HCT116 (cell line): ENCODE measurements at regions not wholly inside any gene's neighbourhood (a gene's known extent, or its start where the extent isn't known, plus 50 kb on each side); places are given as distances from the start of the nearest gene placed in this dataset.

ENCODE experiments used
- ATAC-seq: fragments of 200-7000 bp; cut with Tn5 transposase; 2 replicates; pipeline ENCODE4 v1.9.1; 2020; ENCODE audit warnings: mild to moderate bottlenecking, moderate library complexity
- BruUV-seq: library from RNA; stranded (reverse); fragments of 400-500 nt; replicated peaks from 2 replicates; lab custom pipeline; 2021; lab: Mats Ljungman, UMichigan
- CTCF ChIA-PET: fragments of 300-600 bp; sonication (Branson Sonifier 250); formaldehyde crosslinking; loops from one replicate; lab custom pipeline; 2021; ENCODE audit warnings: antibody characterized with exemption; lab: Charles Lee
- POLR2A ChIA-PET: fragments of 300-600, 350-600 bp; sonication (Branson Sonifier 250); formaldehyde crosslinking; loops from one replicate; lab custom pipeline; 2021; ENCODE audit warnings: antibody characterized with exemption; lab: Charles Lee
- RAD21 ChIA-PET, 2 experiments: fragments of 300-600 bp; sonication (Branson Sonifier 250); formaldehyde crosslinking; loops; one replicate each; lab custom pipeline; 2023; ENCODE audit warnings: low total read pairs in 2 of 2; ENCODE audit not compliant: uncharacterized antibody in 2 of 2, unreplicated experiment in 2 of 2, low non-redundant PET in 1 of 2; lab: Charles Lee
- DNase-seq: peaks from one replicate; pipeline ENCODE4 v3.0.0-alpha.2; 2010; ENCODE audit warnings: low read depth, low spot score
- H2AFZ ChIP-seq: fragments of 200-600 bp; shearing (Covaris generic), sonication (generic); 2 replicates; pipeline ENCODE4 v1.6.1; 2017; ENCODE audit warnings: low read depth, mixed run types, mixed read lengths, antibody characterized with exemption, low read length; ENCODE audit not compliant: poor library complexity, severe bottlenecking
- H3K27ac ChIP-seq: 2 replicates; pipeline ENCODE4 v1.5.1; 2012; ENCODE audit warnings: low read depth, low read length
- H3K27me3 ChIP-seq: fragments of 200-600 bp; sonication (generic); 2 replicates; pipeline ENCODE4 v1.6.1; 2016; ENCODE audit warnings: mixed run types, low read length, mixed read lengths; ENCODE audit not compliant: insufficient read depth
- H3K36me3 ChIP-seq, 2 experiments: fragments of 200-500 bp in 1 of 2; fragments of 200-600 bp in 1 of 2; sonication (Bioruptor generic) in 1 of 2; sonication (generic) in 1 of 2; 2 replicates each; pipeline versions ENCODE4 v1.5.1 to v1.6.1; 2014 to 2016; ENCODE audit warnings: low read length in 2 of 2, inconsistent platforms in 1 of 2, mixed read lengths in 1 of 2, mixed run types in 1 of 2; ENCODE audit not compliant: insufficient read depth in 2 of 2, control insufficient read depth in 1 of 2
- H3K4me1 ChIP-seq, 2 experiments: fragments of 200-600 bp in 1 of 2; sonication (generic) in 1 of 2; 2 replicates each; pipeline versions ENCODE4 v1.5.1 to v1.6.1; 2012 to 2017; ENCODE audit warnings: low read length in 2 of 2, inconsistent platforms in 1 of 2, mild to moderate bottlenecking in 1 of 2, mixed read lengths in 1 of 2, mixed run types in 1 of 2, moderate library complexity in 1 of 2; ENCODE audit not compliant: insufficient read depth in 2 of 2, control insufficient read depth in 1 of 2
- H3K4me2 ChIP-seq: fragments of 200-600 bp; sonication (generic); 2 replicates; pipeline ENCODE4 v1.6.1; 2017; ENCODE audit warnings: mixed run types, low read length, mixed read lengths
- H3K4me3 ChIP-seq, 2 experiments: fragments of 200-600 bp in 1 of 2; sonication (generic) in 1 of 2; replicated peaks in 1 of 2; 2 replicates each; pipeline ENCODE4 v1.5.1; 2011 to 2016; ENCODE audit warnings: low read length in 2 of 2, control low read depth in 1 of 2, low read depth in 1 of 2, mild to moderate bottlenecking in 1 of 2, mixed read lengths in 1 of 2, mixed run types in 1 of 2
- H3K79me2 ChIP-seq: fragments of 200-600 bp; sonication (generic); 2 replicates; pipeline ENCODE4 v1.6.1; 2017; ENCODE audit warnings: mild to moderate bottlenecking, mixed run types, low read length, moderate library complexity, mixed read lengths; ENCODE audit not compliant: insufficient read depth
- H3K9ac ChIP-seq: fragments of 200-600 bp; sonication (generic); 2 replicates; pipeline ENCODE4 v1.6.1; 2016; ENCODE audit warnings: low read length, mixed read lengths
- H3K9me2 ChIP-seq: fragments of 200-600 bp; sonication (generic), shearing (Covaris generic); 2 replicates; pipeline ENCODE4 v1.6.1; 2017; ENCODE audit warnings: mixed run types, mild to moderate bottlenecking, moderate library complexity; ENCODE audit not compliant: insufficient read depth
- H3K9me3 ChIP-seq, 2 experiments: fragments of 200-500 bp in 1 of 2; fragments of 200-600 bp in 1 of 2; sonication (Bioruptor generic) in 1 of 2; sonication (generic) in 1 of 2; 2 replicates each; pipeline ENCODE4 v1.6.1; 2014 to 2017; ENCODE audit warnings: low read length in 2 of 2, mixed read lengths in 2 of 2, inconsistent platforms in 1 of 2, low read depth in 1 of 2, mild to moderate bottlenecking in 1 of 2, mixed run types in 1 of 2, moderate library complexity in 1 of 2; ENCODE audit not compliant: control insufficient read depth in 1 of 2, insufficient read depth in 1 of 2
- H4K20me1 ChIP-seq: fragments of 200-600 bp; sonication (generic), shearing (Covaris generic); 2 replicates; pipeline ENCODE4 v1.6.1; 2017; ENCODE audit warnings: mixed run types, mild to moderate bottlenecking, moderate library complexity; ENCODE audit not compliant: insufficient read depth
- CEBPB ChIP-seq: IDR thresholded peaks from 2 replicates; pipeline ENCODE4 v1.6.1; 2012; ENCODE audit warnings: low read depth
- ELF1 ChIP-seq: IDR thresholded peaks from 2 replicates; pipeline ENCODE4 v1.6.1; 2012; ENCODE audit warnings: low read depth, borderline replicate concordance
- FOSL1 ChIP-seq: IDR thresholded peaks from 2 replicates; pipeline ENCODE4 v1.6.1; 2012; ENCODE audit warnings: low read depth
- POLR2AphosphoS5 ChIP-seq: IDR thresholded peaks from 2 replicates; pipeline ENCODE4 v1.6.1; 2011; ENCODE audit warnings: mild to moderate bottlenecking, low read depth, low read length, moderate library complexity
- REST ChIP-seq: IDR thresholded peaks from 2 replicates; pipeline ENCODE4 v1.6.1; 2012; ENCODE audit warnings: low read depth
- SIN3A ChIP-seq: IDR thresholded peaks from 2 replicates; pipeline ENCODE4 v1.6.1; 2012; ENCODE audit warnings: low read depth
- TCF7L2 ChIP-seq: IDR thresholded peaks from 2 replicates; pipeline ENCODE4 v1.7.0; 2011; ENCODE audit warnings: borderline replicate concordance, inconsistent platforms; ENCODE audit not compliant: insufficient read depth, insufficient read length; ENCODE audit errors: extremely low read depth
- YY1 ChIP-seq: IDR thresholded peaks from 2 replicates; pipeline ENCODE4 v1.6.1; 2011; ENCODE audit warnings: low read length, low read depth, moderate library complexity, mild to moderate bottlenecking; ENCODE audit not compliant: insufficient replicate concordance; ENCODE audit errors: extremely low read depth
- ZBTB33 ChIP-seq: IDR thresholded peaks from 2 replicates; pipeline ENCODE4 v1.6.1; 2011; ENCODE audit warnings: mild to moderate bottlenecking, low read length, moderate library complexity; ENCODE audit not compliant: insufficient replicate concordance; ENCODE audit errors: extremely low read depth
- intact Hi-C: fragments of 100-400 bp; cut with micrococcal nuclease; formaldehyde crosslinking; loops from 2 replicates; pipeline ENCODE4 v1.10.0; 2022
- TF ChIP-seq, protein P1 (sequence below), 3 experiments: fragments of 200-600 bp in 1 of 3; sonication (generic) in 1 of 3; IDR thresholded peaks in 2 of 3; conservative IDR thresholded peaks in 1 of 3; 2 replicates each; pipeline ENCODE4 v1.5.1; 2012 to 2017; ENCODE audit warnings: low read depth in 2 of 3, low read length in 2 of 3, antibody characterized with exemption in 1 of 3, borderline replicate concordance in 1 of 3, control low read depth in 1 of 3, mild to moderate bottlenecking in 1 of 3, mixed read lengths in 1 of 3, mixed run types in 1 of 3, moderate library complexity in 1 of 3; ENCODE audit not compliant: insufficient read depth in 1 of 3
- TF ChIP-seq, protein P2 (sequence below): IDR thresholded peaks from 2 replicates; pipeline ENCODE4 v1.6.1; 2012

- intact Hi-C loops: no loop called here
- Histone ChIP-seq H4K20me1 (no peaks in the 10 kb centered on the region), H3K36me3 (no peaks in the 10 kb centered on the region), H2AFZ (no peak overlapping the region), H3K27ac (no peak overlapping the region), H3K9ac (no peak overlapping the region), H3K9me2 (no peaks in the 10 kb centered on the region), H3K27me3 (no peaks in the 10 kb centered on the region), H3K4me3 (no peak overlapping the region), H3K4me2 (no peak overlapping the region), H3K79me2 (no peaks in the 10 kb centered on the region), H3K9me3 (peaks cover 0 to 3% of the 10 kb centered on the region in 2 experiments; a peak in 1 of 4 replicates), H3K4me1 (peaks cover 0 to 3% of the 10 kb centered on the region in 2 experiments; a peak in 1 of 4 replicates)
- no TSS peak for BruUV-seq
- no peak for DNase-seq
- POLR2A ChIA-PET: no interaction called here
- CTCF ChIA-PET: no interaction called here
- RAD21 ChIA-PET: no interaction called here
- no peak for TF ChIP-seq POLR2AphosphoS5
- TF ChIP-seq, protein P1, sequence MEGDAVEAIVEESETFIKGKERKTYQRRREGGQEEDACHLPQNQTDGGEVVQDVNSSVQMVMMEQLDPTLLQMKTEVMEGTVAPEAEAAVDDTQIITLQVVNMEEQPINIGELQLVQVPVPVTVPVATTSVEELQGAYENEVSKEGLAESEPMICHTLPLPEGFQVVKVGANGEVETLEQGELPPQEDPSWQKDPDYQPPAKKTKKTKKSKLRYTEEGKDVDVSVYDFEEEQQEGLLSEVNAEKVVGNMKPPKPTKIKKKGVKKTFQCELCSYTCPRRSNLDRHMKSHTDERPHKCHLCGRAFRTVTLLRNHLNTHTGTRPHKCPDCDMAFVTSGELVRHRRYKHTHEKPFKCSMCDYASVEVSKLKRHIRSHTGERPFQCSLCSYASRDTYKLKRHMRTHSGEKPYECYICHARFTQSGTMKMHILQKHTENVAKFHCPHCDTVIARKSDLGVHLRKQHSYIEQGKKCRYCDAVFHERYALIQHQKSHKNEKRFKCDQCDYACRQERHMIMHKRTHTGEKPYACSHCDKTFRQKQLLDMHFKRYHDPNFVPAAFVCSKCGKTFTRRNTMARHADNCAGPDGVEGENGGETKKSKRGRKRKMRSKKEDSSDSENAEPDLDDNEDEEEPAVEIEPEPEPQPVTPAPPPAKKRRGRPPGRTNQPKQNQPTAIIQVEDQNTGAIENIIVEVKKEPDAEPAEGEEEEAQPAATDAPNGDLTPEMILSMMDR (IDR thresholded peaks at IDR 0.05 in 2 of 3, conservative IDR thresholded peaks at IDR 0.05 in 1 of 3; ENCODE audit: borderline replicate concordance in 1 of 3, insufficient read depth in 1 of 3, low read depth in 2 of 3, low read length in 2 of 3): no peak
- TF ChIP-seq FOSL1: no peak
- TF ChIP-seq SIN3A: no peak
- TF ChIP-seq ZBTB33: no peak
- no peak for TF ChIP-seq ELF1
- TF ChIP-seq YY1: no peak
- TF ChIP-seq TCF7L2: no peak
- TF ChIP-seq CEBPB: no peak
- no peak for TF ChIP-seq REST
- TF ChIP-seq, protein P2, sequence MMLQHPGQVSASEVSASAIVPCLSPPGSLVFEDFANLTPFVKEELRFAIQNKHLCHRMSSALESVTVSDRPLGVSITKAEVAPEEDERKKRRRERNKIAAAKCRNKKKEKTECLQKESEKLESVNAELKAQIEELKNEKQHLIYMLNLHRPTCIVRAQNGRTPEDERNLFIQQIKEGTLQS: no peak
- no peak for ATAC-seq
These were observed 122.9 kb upstream of the SALL3 start for GRCh38 chr18:78856569-78857313.
